ENCODE measurements at regions not wholly inside any gene's neighbourhood (a gene's known extent, or its start where the extent isn't known, plus 50 kb on each side); places are given as distances from the start of the nearest gene placed in this dataset.
"Not testable (repeated sequence)": the region's sequence is repeated elsewhere in the genome, so short reads cannot be mapped to it uniquely, and the experiment has no call there.

GRCh38 chr4:173745765-173746164, 215.7 kb upstream of the HAND2 start:
- TF ChIP-seq CTCF (IDR thresholded peaks at IDR 0.05; ENCODE audit: insufficient read depth, low read length, poor library complexity, severe bottlenecking): no peak
- no peak for DNase-seq (ENCODE audit: low read depth)
- no peak overlapping the region for H3K4me3 ChIP-seq (ENCODE audit: low read depth, low read length)
- H3K36me3 ChIP-seq (ENCODE audit: control insufficient read depth, insufficient read depth, low read length): no peaks in the 10 kb centered on the region
- no peaks in the 10 kb centered on the region for H3K27me3 ChIP-seq (ENCODE audit: control insufficient read depth, insufficient read depth, low read length)

GRCh38 chr4:173736840-173737239, 206.8 kb upstream of the HAND2 start:
- no peak for DNase-seq (ENCODE audit: low read depth)
- Histone ChIP-seq H3K4me3 (ENCODE audit: low read depth, low read length) (no peak overlapping the region), H3K36me3 (ENCODE audit: control insufficient read depth, insufficient read depth, low read length) (no peaks in the 10 kb centered on the region), H3K27me3 (ENCODE audit: control insufficient read depth, insufficient read depth, low read length) (no peaks in the 10 kb centered on the region)
- TF ChIP-seq CTCF (IDR thresholded peaks at IDR 0.05; ENCODE audit: insufficient read depth, low read length, poor library complexity, severe bottlenecking): no peak

DNA sequence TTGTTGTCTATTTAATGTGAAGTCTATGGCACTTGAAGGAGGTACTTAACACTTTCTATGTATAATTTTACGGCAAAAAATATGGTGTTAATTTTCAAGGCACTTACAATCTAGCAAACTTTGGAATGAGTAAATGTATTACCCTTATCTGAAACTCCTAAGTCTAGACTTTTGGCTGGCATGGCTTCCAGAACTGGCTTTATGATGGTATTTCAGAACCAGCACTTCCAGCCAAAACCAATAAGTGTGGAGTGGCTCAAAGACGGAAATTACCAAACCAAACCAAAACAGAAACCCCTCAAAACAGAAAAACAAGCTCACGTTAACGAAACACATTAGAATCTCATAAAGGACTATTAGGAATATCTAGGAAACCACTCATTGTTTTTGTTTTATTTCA, 205.6 kb upstream of the HAND2 start:
- H3K27me3 ChIP-seq (ENCODE audit: control insufficient read depth, insufficient read depth, low read length): no peaks in the 10 kb centered on the region
- H3K4me3 ChIP-seq (ENCODE audit: low read depth, low read length): no peak overlapping the region
- no peak for DNase-seq (ENCODE audit: low read depth)
- no peaks in the 10 kb centered on the region for H3K36me3 ChIP-seq (ENCODE audit: control insufficient read depth, insufficient read depth, low read length)
- no peak for TF ChIP-seq CTCF (IDR thresholded peaks at IDR 0.05; ENCODE audit: insufficient read depth, low read length, poor library complexity, severe bottlenecking)

DNA sequence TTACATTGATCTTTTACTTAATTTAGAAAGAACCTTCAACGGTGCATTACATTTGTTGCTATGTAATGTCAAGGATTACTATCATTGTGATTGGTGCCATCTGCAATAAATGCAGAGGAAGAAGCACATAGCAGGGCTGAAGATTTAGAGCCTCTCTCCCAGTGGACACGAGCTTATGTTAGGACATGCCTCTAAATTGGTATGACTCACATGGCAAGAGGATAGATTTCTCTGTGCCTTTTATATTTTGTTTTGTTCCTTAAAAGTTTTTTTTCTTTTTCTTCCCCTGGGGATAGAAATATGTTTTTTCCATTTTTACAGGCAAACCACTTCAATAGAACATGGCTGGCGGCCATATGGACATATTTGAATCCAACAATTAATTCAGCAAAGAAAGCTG, 205.0 kb upstream of the HAND2 start:
- no peaks in the 10 kb centered on the region for H3K36me3 ChIP-seq (ENCODE audit: control insufficient read depth, insufficient read depth, low read length)
- no peaks in the 10 kb centered on the region for H3K27me3 ChIP-seq (ENCODE audit: control insufficient read depth, insufficient read depth, low read length)
- H3K4me3 ChIP-seq (ENCODE audit: low read depth, low read length): no peak overlapping the region
- DNase-seq (ENCODE audit: low read depth): no peak
- no peak for TF ChIP-seq CTCF (IDR thresholded peaks at IDR 0.05; ENCODE audit: insufficient read depth, low read length, poor library complexity, severe bottlenecking)

- no peak overlapping the region for H3K4me3 ChIP-seq (ENCODE audit: low read depth, low read length)
- H3K36me3 ChIP-seq (ENCODE audit: control insufficient read depth, insufficient read depth, low read length): no peaks in the 10 kb centered on the region
- H3K27me3 ChIP-seq (ENCODE audit: control insufficient read depth, insufficient read depth, low read length): no peaks in the 10 kb centered on the region
- DNase-seq (ENCODE audit: low read depth): no peak
- no peak for TF ChIP-seq CTCF (IDR thresholded peaks at IDR 0.05; ENCODE audit: insufficient read depth, low read length, poor library complexity, severe bottlenecking)
Observed at GRCh38 chr4:173731257-173731656, 201.2 kb upstream of the HAND2 start.

DNA sequence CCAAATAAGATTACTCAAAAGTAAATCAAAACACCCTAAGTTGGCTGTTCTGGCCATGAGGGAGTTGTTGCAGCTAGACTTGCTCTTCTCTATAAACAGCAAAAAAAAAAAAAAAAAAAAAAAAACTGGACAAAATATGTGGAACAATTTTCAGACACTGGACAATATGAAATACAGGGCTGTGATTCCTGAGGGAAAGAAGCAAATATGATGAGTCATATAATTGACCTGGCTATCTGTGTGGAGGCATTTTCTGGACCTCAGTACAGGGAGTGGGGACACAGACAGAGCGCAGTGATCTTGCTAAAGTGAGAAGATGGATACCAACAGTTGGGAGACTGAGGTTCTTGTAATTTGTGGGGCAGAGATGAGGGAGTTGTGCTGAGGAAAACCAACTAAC, 192.0 kb upstream of the HAND2 start:
- H3K27me3 ChIP-seq (ENCODE audit: control insufficient read depth, insufficient read depth, low read length): no peaks in the 10 kb centered on the region
- H3K36me3 ChIP-seq (ENCODE audit: control insufficient read depth, insufficient read depth, low read length): no peaks in the 10 kb centered on the region
- no peak overlapping the region for H3K4me3 ChIP-seq (ENCODE audit: low read depth, low read length)
- no peak for DNase-seq (ENCODE audit: low read depth)
- no peak for TF ChIP-seq CTCF (IDR thresholded peaks at IDR 0.05; ENCODE audit: insufficient read depth, low read length, poor library complexity, severe bottlenecking)

- H3K4me3 ChIP-seq (ENCODE audit: low read depth, low read length); H3K27me3 ChIP-seq (ENCODE audit: control insufficient read depth, insufficient read depth, low read length); DNase-seq (ENCODE audit: low read depth); H3K36me3 ChIP-seq (ENCODE audit: control insufficient read depth, insufficient read depth, low read length): not testable (repeated sequence)
Observed at GRCh38 chr4:173718504-173718903, 188.5 kb upstream of the HAND2 start.
